ENCODE measurements at regions not wholly inside any gene's neighbourhood (a gene's known extent, or its start where the extent isn't known, plus 50 kb on each side); places are given as distances from the start of the nearest gene placed in this dataset.
A peak's percentile ranks its signal among the peaks of the same experiment; 100 is the strongest.

- no peak for DNase-seq (ENCODE audit: low spot score)
- no peak for TF ChIP-seq CTCF (IDR thresholded peaks at IDR 0.05)
- TF ChIP-seq EZH2phosphoT487 (IDR thresholded peaks at IDR 0.05): no peak
- no peak for TF ChIP-seq EZH2 (IDR thresholded peaks at IDR 0.05)
- Mint-ChIP-seq H3K36me3 (no peaks in the 10 kb centered on the region), H3K4me3 (no peak overlapping the region), H3K9me3 (peaks cover 6% of the 10 kb centered on the region), H3K27me3 (ENCODE audit: insufficient read depth, low read depth) (peaks cover 2% of the 10 kb centered on the region), H3K4me1 (peaks cover 3% of the 10 kb centered on the region), H3K27ac (no peak overlapping the region)
- no peak overlapping the region for H3K9ac ChIP-seq
- no peak overlapping the region for H3K4me3 ChIP-seq
- no peak overlapping the region for H3K4me2 ChIP-seq
- H3K27ac ChIP-seq: no peak overlapping the region
- no peaks in the 10 kb centered on the region for H3K9me3 ChIP-seq (ENCODE audit: low read depth)
- H3K79me2 ChIP-seq (ENCODE audit: low read depth): no peaks in the 10 kb centered on the region
- H3F3A ChIP-seq (ENCODE audit: low read depth): no peaks in the 10 kb centered on the region
- no peaks in the 10 kb centered on the region for H4K20me1 ChIP-seq (ENCODE audit: low read depth)
- H3K36me3 ChIP-seq: no peaks in the 10 kb centered on the region
- H2AFZ ChIP-seq (replicated peaks): no peak overlapping the region
- H3K27me3 ChIP-seq: no peaks in the 10 kb centered on the region
- no peaks in the 10 kb centered on the region for H3K4me1 ChIP-seq
These were observed 132.9 kb downstream of the DICER1 start for GRCh38 chr14:95024380-95024779.

- peaks cover 3% of the 10 kb centered on the region for H3K4me1 Mint-ChIP-seq
- H3K27ac Mint-ChIP-seq: no peak overlapping the region
- Histone ChIP-seq H4K20me1 (ENCODE audit: low read depth) (no peaks in the 10 kb centered on the region), H3K9me3 (ENCODE audit: low read depth) (no peaks in the 10 kb centered on the region), H2AFZ (replicated peaks) (no peak overlapping the region), H3K4me2 (no peak overlapping the region), H3K27ac (no peak overlapping the region), H3K79me2 (ENCODE audit: low read depth) (no peaks in the 10 kb centered on the region), H3K4me1 (no peaks in the 10 kb centered on the region), H3F3A (ENCODE audit: low read depth) (no peaks in the 10 kb centered on the region), H3K36me3 (no peaks in the 10 kb centered on the region), H3K9ac (no peak overlapping the region), H3K4me3 (no peak overlapping the region), H3K27me3 (no peaks in the 10 kb centered on the region)
- no peaks in the 10 kb centered on the region for H3K36me3 Mint-ChIP-seq
- TF ChIP-seq CTCF (IDR thresholded peaks at IDR 0.05) (no peak), EZH2 (IDR thresholded peaks at IDR 0.05) (no peak)
- DNase-seq (ENCODE audit: low spot score): no peak
- no peak overlapping the region for H3K4me3 Mint-ChIP-seq
- peaks cover 4% of the 10 kb centered on the region for H3K27me3 Mint-ChIP-seq (ENCODE audit: insufficient read depth, low read depth)
- H3K9me3 Mint-ChIP-seq: peaks cover 2% of the 10 kb centered on the region
These were observed 133.4 kb downstream of the DICER1 start for GRCh38 chr14:95023886-95024285.

- TF ChIP-seq CTCF (IDR thresholded peaks at IDR 0.05): no peak
- TF ChIP-seq EZH2 (IDR thresholded peaks at IDR 0.05): no peak
- no peak for TF ChIP-seq EZH2phosphoT487 (IDR thresholded peaks at IDR 0.05)
- H3K27ac ChIP-seq: no peak overlapping the region
- no peaks in the 10 kb centered on the region for H3F3A ChIP-seq (ENCODE audit: low read depth)
- no peaks in the 10 kb centered on the region for H3K9me3 ChIP-seq (ENCODE audit: low read depth)
- Mint-ChIP-seq H3K27ac (no peak overlapping the region), H3K4me1 (peaks cover 3% of the 10 kb centered on the region), H3K9me3 (peaks cover 2% of the 10 kb centered on the region), H3K4me3 (no peak overlapping the region), H3K36me3 (no peaks in the 10 kb centered on the region), H3K27me3 (ENCODE audit: insufficient read depth, low read depth) (peaks cover 4% of the 10 kb centered on the region)
- no peak overlapping the region for H3K9ac ChIP-seq
- no peaks in the 10 kb centered on the region for H3K79me2 ChIP-seq (ENCODE audit: low read depth)
- no peaks in the 10 kb centered on the region for H3K27me3 ChIP-seq
- no peaks in the 10 kb centered on the region for H3K36me3 ChIP-seq
- H3K4me1 ChIP-seq: no peaks in the 10 kb centered on the region
- H2AFZ ChIP-seq (replicated peaks): no peak overlapping the region
- no peaks in the 10 kb centered on the region for H4K20me1 ChIP-seq (ENCODE audit: low read depth)
- no peak overlapping the region for H3K4me2 ChIP-seq
- no peak overlapping the region for H3K4me3 ChIP-seq
- no peak for DNase-seq (ENCODE audit: low spot score)
These were observed 134.2 kb downstream of the DICER1 start for GRCh38 chr14:95023115-95023514.

- H3K4me1 ChIP-seq: no peaks in the 10 kb centered on the region
- no peaks in the 10 kb centered on the region for H3K36me3 Mint-ChIP-seq
- peaks cover 2% of the 10 kb centered on the region for H3K9me3 Mint-ChIP-seq
- H3K27ac ChIP-seq: no peak overlapping the region
- no peak for DNase-seq (ENCODE audit: low spot score)
- no peaks in the 10 kb centered on the region for H3F3A ChIP-seq (ENCODE audit: low read depth)
- no peak overlapping the region for H3K27ac Mint-ChIP-seq
- H3K9me3 ChIP-seq (ENCODE audit: low read depth): no peaks in the 10 kb centered on the region
- H3K27me3 ChIP-seq: no peaks in the 10 kb centered on the region
- H3K4me3 Mint-ChIP-seq: no peak overlapping the region
- H3K4me1 Mint-ChIP-seq: peaks cover 3% of the 10 kb centered on the region
- no peak overlapping the region for H3K4me2 ChIP-seq
- no peaks in the 10 kb centered on the region for H4K20me1 ChIP-seq (ENCODE audit: low read depth)
- H2AFZ ChIP-seq (replicated peaks): no peak overlapping the region
- no peak overlapping the region for H3K9ac ChIP-seq
- H3K36me3 ChIP-seq: no peaks in the 10 kb centered on the region
- no peak overlapping the region for H3K4me3 ChIP-seq
- peaks cover 4% of the 10 kb centered on the region for H3K27me3 Mint-ChIP-seq (ENCODE audit: insufficient read depth, low read depth)
- no peak for TF ChIP-seq EZH2phosphoT487 (IDR thresholded peaks at IDR 0.05)
- TF ChIP-seq CTCF (IDR thresholded peaks at IDR 0.05): peak; percentile 13
- TF ChIP-seq EZH2 (IDR thresholded peaks at IDR 0.05): no peak
- H3K79me2 ChIP-seq (ENCODE audit: low read depth): no peaks in the 10 kb centered on the region
These were observed 135.7 kb downstream of the DICER1 start for GRCh38 chr14:95021588-95021987.

Data from neural progenitor cell (in vitro differentiated cells).